Ascending aorta (tissue), 2 donors: ENCODE measurements at regions not wholly inside any gene's neighbourhood (a gene's known extent, or its start where the extent isn't known, plus 50 kb on each side); places are given as distances from the start of the nearest gene placed in this dataset.

Source experiments
- DNase-seq, 2 donors: peaks; one replicate each; pipeline ENCODE4 v3.0.0-alpha.2; 2019; ENCODE audit warnings: low spot score in 2 of 2
- H3K27ac ChIP-seq, 2 donors: fragments of 200-600 bp; sonication (generic); one replicate each; pipeline ENCODE4 v1.5.1; 2016 to 2017; ENCODE audit warnings: mild to moderate bottlenecking in 1 of 2
- H3K27me3 ChIP-seq: fragments of 200-600 bp; sonication (generic); one replicate; pipeline ENCODE4 v1.5.1; 2017
- H3K36me3 ChIP-seq, 2 donors: fragments of 200-600 bp; sonication (generic); one replicate each; pipeline ENCODE4 v1.5.1; 2016
- H3K4me1 ChIP-seq, 2 donors: fragments of 200-600 bp; sonication (generic); one replicate each; pipeline ENCODE4 v1.5.1; 2016 to 2017; ENCODE audit warnings: mild to moderate bottlenecking in 1 of 2
- H3K4me3 ChIP-seq, 2 donors: fragments of 200-600 bp; sonication (generic); one replicate each; pipeline ENCODE4 v1.5.1; 2016 to 2017; ENCODE audit warnings: mild to moderate bottlenecking in 1 of 2
- H3K9me3 ChIP-seq, 2 donors: fragments of 200-600 bp; sonication (generic); one replicate each; pipeline ENCODE4 v1.5.1; 2016
- CTCF ChIP-seq, 3 experiments: fragments of 200-600 bp in 2 of 3; fragments of 450-650 bp in 1 of 3; sonication (generic) in 2 of 3; IDR thresholded peaks; one replicate each; pipeline ENCODE4 v1.5.1; 2016 to 2019; ENCODE audit warnings: antibody characterized with exemption in 3 of 3, mild to moderate bottlenecking in 1 of 3, moderate library complexity in 1 of 3
- intact Hi-C: fragments of 100-400 bp; cut with DNase I; formaldehyde crosslinking; loops from one replicate; pipeline ENCODE4 v1.15.1; 2023

GRCh38 chr17:77837917-77838316 is 120.6 kb upstream of the TNRC6C start:
- DNase-seq, result peak in 1 of 2 donors; percentile 56
- no peak for TF ChIP-seq CTCF (IDR thresholded peaks at IDR 0.05)
- intact Hi-C loops, result no loop called here
- Histone ChIP-seq H3K9me3 (no peaks in the 10 kb centered on the region), H3K36me3 (no peaks in the 10 kb centered on the region), H3K27ac (no peak overlapping the region), H3K4me1 (peaks cover 3 to 14% of the 10 kb centered on the region in 2 donors), H3K27me3 (no peaks in the 10 kb centered on the region), H3K4me3 (no peak overlapping the region)

- intact Hi-C loops, result no loop called here
- TF ChIP-seq CTCF (IDR thresholded peaks at IDR 0.05), result no peak
- DNase-seq, result peak in 1 of 2 donors; percentile 43
These were observed 119.5 kb upstream of the TNRC6C start for GRCh38 chr17:77838748-77839697.

GRCh38 chr17:77839698-77840512 is 118.6 kb upstream of the TNRC6C start:
- H3K4me3 ChIP-seq, result no peak overlapping the region
- no peaks in the 10 kb centered on the region for H3K9me3 ChIP-seq
- no peak overlapping the region for H3K27ac ChIP-seq
- peak in 1 of 2 donors; percentile 61 for DNase-seq
- no peaks in the 10 kb centered on the region for H3K36me3 ChIP-seq
- intact Hi-C loops, result no loop called here
- peaks cover under 1 to 2% of the 10 kb centered on the region in 2 donors for H3K4me1 ChIP-seq
- TF ChIP-seq CTCF (IDR thresholded peaks at IDR 0.05), result no peak
- no peaks in the 10 kb centered on the region for H3K27me3 ChIP-seq

More at GRCh38 chr17:77838748-77839697, 119.5 kb upstream of the TNRC6C start:
- no peaks in the 10 kb centered on the region for H3K9me3 ChIP-seq
- H3K4me3 ChIP-seq, result no peak overlapping the region
- no peaks in the 10 kb centered on the region for H3K36me3 ChIP-seq
- H3K27ac ChIP-seq, result no peak overlapping the region
- peaks cover 3 to 10% of the 10 kb centered on the region in 2 donors for H3K4me1 ChIP-seq
- no peaks in the 10 kb centered on the region for H3K27me3 ChIP-seq

GRCh38 chr17:77840513-77841165 is 117.9 kb upstream of the TNRC6C start:
- Histone ChIP-seq H3K4me1 (no peaks in the 10 kb centered on the region), H3K36me3 (no peaks in the 10 kb centered on the region), H3K27me3 (no peaks in the 10 kb centered on the region), H3K27ac (no peak overlapping the region), H3K9me3 (no peaks in the 10 kb centered on the region), H3K4me3 (no peak overlapping the region)
- intact Hi-C loops, result no loop called here
- DNase-seq, result peak in 1 of 2 donors; percentile 43
- TF ChIP-seq CTCF (IDR thresholded peaks at IDR 0.05), result no peak

GRCh38 chr17:77841742-77842527 is 116.6 kb upstream of the TNRC6C start:
- Histone ChIP-seq H3K27me3 (no peaks in the 10 kb centered on the region), H3K27ac (no peak overlapping the region), H3K4me1 (no peaks in the 10 kb centered on the region), H3K4me3 (no peak overlapping the region), H3K9me3 (no peaks in the 10 kb centered on the region), H3K36me3 (no peaks in the 10 kb centered on the region)
- intact Hi-C loops, result no loop called here
- peak in 1 of 2 donors; percentile 52 for DNase-seq
- TF ChIP-seq CTCF (IDR thresholded peaks at IDR 0.05), result no peak
